Right cardiac atrium (tissue), 5 donors: ENCODE measurements at regions not wholly inside any gene's neighbourhood (a gene's known extent, or its start where the extent isn't known, plus 50 kb on each side); places are given as distances from the start of the nearest gene placed in this dataset.

Experiments used
- ATAC-seq, 2 donors: fragments of 200-7000 bp; cut with Tn5 transposase; one replicate each; pipeline versions ENCODE4 v1.8.0 to v1.9.1; 2020; ENCODE audit warnings: moderate library complexity in 2 of 2, mild to moderate bottlenecking in 1 of 2
- DNase-seq, 3 donors: peaks; one replicate each; pipeline ENCODE4 v3.0.0-alpha.2; 2020
- H3K27ac ChIP-seq: one replicate; pipeline ENCODE4 v1.5.1; 2013; ENCODE audit warnings: mild to moderate bottlenecking, low read length, control low read depth, moderate library complexity
- H3K27me3 ChIP-seq: one replicate; pipeline ENCODE4 v1.6.1; 2013; ENCODE audit not compliant: control insufficient read depth, insufficient read depth
- H3K4me1 ChIP-seq: one replicate; pipeline ENCODE4 v1.6.1; 2013; ENCODE audit warnings: low read length; ENCODE audit not compliant: control insufficient read depth, insufficient read depth
- H3K4me3 ChIP-seq: one replicate; pipeline ENCODE4 v1.5.1; 2013; ENCODE audit warnings: low read length, control low read depth
- H3K9me3 ChIP-seq: one replicate; pipeline ENCODE4 v1.6.1; 2013; ENCODE audit warnings: low read length; ENCODE audit not compliant: control insufficient read depth
- WGBS: extraction: QIAGEN DNeasy Blood & Tissue Kit; methylation state at CpG from one replicate; pipeline ENCODE4 v1.1.7; 2013; 5-methylcytosine and 5-hydroxymethylcytosine counted together
- intact Hi-C, 4 donors: fragments of 100-400 bp; cut with DNase I; formaldehyde crosslinking; loops; one replicate each; pipeline versions ENCODE4 v1.11.0 to v1.14.0; 2022 to 2023
- donor health status: healthy with polysubstance abuse.
- donor health status: DM: no; HTN: yes; CAD: no.
- donor health status: DM: no; HTN: no; CAD: no.
- donor health status: DM: no; HTN: yes; CAD: no; lungs with severe emphysema.
- donor health status: DM: yes; HTN: yes; CAD: no.

GRCh38 chr5:53219174-53219573 is 109.6 kb upstream of the MOCS2 start:
- ATAC-seq: no peak
- no peak overlapping the region for H3K27ac ChIP-seq
- no peaks in the 10 kb centered on the region for H3K4me1 ChIP-seq
- intact Hi-C loops: no loop called here
- H3K4me3 ChIP-seq: no peak overlapping the region
- no peak for DNase-seq
- 88% methylated on average over 6 of the region's 6 CpGs for WGBS
- no peaks in the 10 kb centered on the region for H3K27me3 ChIP-seq
- H3K9me3 ChIP-seq: peaks cover 2% of the 10 kb centered on the region

- Histone ChIP-seq H3K4me1 (no peaks in the 10 kb centered on the region), H3K4me3 (no peak overlapping the region), H3K9me3 (peaks cover 2% of the 10 kb centered on the region), H3K27ac (no peak overlapping the region), H3K27me3 (no peaks in the 10 kb centered on the region)
- DNase-seq (no peak), ATAC-seq (no peak)
- intact Hi-C loops: no loop called here
- 77% methylated on average over 3 of the region's 3 CpGs for WGBS
Measured at GRCh38 chr5:53219610-53220009, 110.1 kb upstream of the MOCS2 start.

- intact Hi-C loops: no loop called here
Measured at GRCh38 chr5:53233645-53234405, 124.3 kb upstream of the MOCS2 start.

GRCh38 chr5:53236683-53237082 is 127.1 kb upstream of the MOCS2 start:
- Histone ChIP-seq H3K4me1 (no peaks in the 10 kb centered on the region), H3K27ac (no peak overlapping the region), H3K9me3 (no peaks in the 10 kb centered on the region), H3K4me3 (no peak overlapping the region), H3K27me3 (no peaks in the 10 kb centered on the region)
- ATAC-seq (no peak), DNase-seq (no peak)
- 83% methylated on average over 3 of the region's 3 CpGs for WGBS
- intact Hi-C loops: no loop called here

More at GRCh38 chr5:53233645-53234405, 124.3 kb upstream of the MOCS2 start:
- Histone ChIP-seq H3K27ac (no peak overlapping the region), H3K4me1 (no peaks in the 10 kb centered on the region), H3K27me3 (no peaks in the 10 kb centered on the region), H3K9me3 (no peaks in the 10 kb centered on the region), H3K4me3 (no peak overlapping the region)
- DNase-seq (no peak), ATAC-seq (no peak)
- whole genome bisulfite sequencing: 68% methylated on average over 2 of the region's 2 CpGs

GRCh38 chr5:53237876-53238275 is 128.3 kb upstream of the MOCS2 start:
- H3K4me1 ChIP-seq: no peaks in the 10 kb centered on the region
- H3K27me3 ChIP-seq: no peaks in the 10 kb centered on the region
- DNase-seq (no peak), ATAC-seq (no peak)
- 64% methylated on average over 6 of the region's 6 CpGs for WGBS
- H3K27ac ChIP-seq: no peak overlapping the region
- intact Hi-C loops: no loop called here
- H3K9me3 ChIP-seq: no peaks in the 10 kb centered on the region
- H3K4me3 ChIP-seq: no peak overlapping the region

GRCh38 chr5:53239301-53239990 is 129.9 kb upstream of the MOCS2 start:
- Histone ChIP-seq H3K4me1 (no peaks in the 10 kb centered on the region), H3K27me3 (no peaks in the 10 kb centered on the region), H3K4me3 (no peak overlapping the region), H3K27ac (no peak overlapping the region), H3K9me3 (no peaks in the 10 kb centered on the region)
- intact Hi-C loops: no loop called here
- DNase-seq (no peak), ATAC-seq (no peak)
- WGBS: 90% methylated on average over 2 of the region's 2 CpGs

- Histone ChIP-seq H3K9me3 (no peaks in the 10 kb centered on the region), H3K4me1 (no peaks in the 10 kb centered on the region), H3K27me3 (no peaks in the 10 kb centered on the region), H3K4me3 (no peak overlapping the region), H3K27ac (no peak overlapping the region)
- DNase-seq (no peak), ATAC-seq (no peak)
- intact Hi-C loops: no loop called here
Measured at GRCh38 chr5:53240661-53241060, 131.1 kb upstream of the MOCS2 start.

GRCh38 chr5:53241572-53241971 is 132.0 kb upstream of the MOCS2 start:
- Histone ChIP-seq H3K9me3 (no peaks in the 10 kb centered on the region), H3K4me1 (no peaks in the 10 kb centered on the region), H3K4me3 (no peak overlapping the region), H3K27ac (no peak overlapping the region), H3K27me3 (no peaks in the 10 kb centered on the region)
- ATAC-seq: no peak
- intact Hi-C loops: no loop called here
- no peak for DNase-seq
- 86% methylated on average over 5 of the region's 5 CpGs for WGBS

- ATAC-seq: no peak
- no peaks in the 10 kb centered on the region for H3K27me3 ChIP-seq
- H3K4me3 ChIP-seq: no peak overlapping the region
- DNase-seq: no peak
- H3K27ac ChIP-seq: no peak overlapping the region
- H3K4me1 ChIP-seq: no peaks in the 10 kb centered on the region
- intact Hi-C loops: no loop called here
- 74% methylated on average over 3 of the region's 3 CpGs for WGBS
- H3K9me3 ChIP-seq: no peaks in the 10 kb centered on the region
Measured at GRCh38 chr5:53243403-53243802, 133.8 kb upstream of the MOCS2 start.

GRCh38 chr5:53246042-53246836 is 136.7 kb upstream of the MOCS2 start:
- no peak for ATAC-seq
- Histone ChIP-seq H3K4me1 (no peaks in the 10 kb centered on the region), H3K27me3 (no peaks in the 10 kb centered on the region), H3K4me3 (no peak overlapping the region), H3K27ac (no peak overlapping the region), H3K9me3 (no peaks in the 10 kb centered on the region)
- intact Hi-C loops: no loop called here
- WGBS: 51% methylated on average over 8 of the region's 8 CpGs
- DNase-seq: no peak

- 63% methylated on average over 4 of the region's 4 CpGs for WGBS
- DNase-seq (peak in 1 of 3 donors; percentile 18), ATAC-seq (peak; percentile 11 to 47)
- Histone ChIP-seq H3K9me3 (no peaks in the 10 kb centered on the region), H3K27ac (no peak overlapping the region), H3K27me3 (no peaks in the 10 kb centered on the region), H3K4me1 (no peaks in the 10 kb centered on the region), H3K4me3 (no peak overlapping the region)
- intact Hi-C loops: no loop called here
Measured at GRCh38 chr5:53249529-53250200, 140.1 kb upstream of the MOCS2 start.
